H1 (cell line): ENCODE measurements at regions not wholly inside any gene's neighbourhood (a gene's known extent, or its start where the extent isn't known, plus 50 kb on each side); places are given as distances from the start of the nearest gene placed in this dataset.

Source experiments
- CTCF ChIA-PET: fragments of 300-600 bp; sonication (Branson Sonifier 250); formaldehyde crosslinking; loops from one replicate; lab custom pipeline; 2021; ENCODE audit not compliant: partially characterized antibody; lab: Charles Lee
- POLR2A ChIA-PET: fragments of 300-600 bp; sonication (Branson Sonifier 250); formaldehyde crosslinking; loops from one replicate; lab custom pipeline; 2021; ENCODE audit warnings: inconsistent platforms; ENCODE audit not compliant: partially characterized antibody; lab: Charles Lee
- DNase-seq, 2 experiments: peaks; one replicate each; pipeline versions ENCODE4 v3.0.0 to v3.0.0-alpha.2; 2010 to 2022; ENCODE audit warnings: low spot score in 2 of 2, low read depth in 1 of 2, mixed read lengths in 1 of 2
- FAIRE-seq: peaks from 2 replicates; lab custom pipeline; 2011; peaks lifted over from hg19 to GRCh38; lab: Jason Lieb, UNC
- H2AFZ ChIP-seq: 2 replicates; pipeline ENCODE4 v1.8.1; 2012; ENCODE audit warnings: low read length, inconsistent platforms
- H2AK5ac ChIP-seq: 2 replicates; pipeline ENCODE4 v1.6.1; 2013; ENCODE audit warnings: low read depth, low read length
- H2BK120ac ChIP-seq: replicated peaks from 2 replicates; pipeline ENCODE3; 2013; ENCODE audit warnings: low read depth, low read length, inconsistent platforms
- H2BK12ac ChIP-seq: 2 replicates; pipeline ENCODE4 v1.6.1; 2013; ENCODE audit warnings: low read depth, low read length
- H2BK15ac ChIP-seq: 2 replicates; pipeline ENCODE4 v1.6.1; 2013; ENCODE audit warnings: low read length
- H2BK20ac ChIP-seq: 2 replicates; pipeline ENCODE4 v1.6.1; 2013; ENCODE audit warnings: low read length
- H2BK5ac ChIP-seq: 2 replicates; pipeline ENCODE4 v1.6.1; 2013; ENCODE audit warnings: low read depth, low read length
- H3K14ac ChIP-seq: 2 replicates; pipeline ENCODE4 v1.6.1; 2013; ENCODE audit warnings: inconsistent platforms; ENCODE audit not compliant: insufficient read length
- H3K18ac ChIP-seq: 2 replicates; pipeline ENCODE4 v1.6.1; 2013; ENCODE audit warnings: low read length; ENCODE audit errors: extremely low read depth
- H3K23ac ChIP-seq: 2 replicates; pipeline ENCODE4 v1.6.1; 2013; ENCODE audit warnings: inconsistent platforms; ENCODE audit not compliant: insufficient read length
- H3K23me2 ChIP-seq: 2 replicates; pipeline ENCODE4 v1.6.1; 2013; ENCODE audit warnings: low read depth, low read length
- H3K27ac ChIP-seq: 2 replicates; pipeline ENCODE4 v1.6.1; 2011; ENCODE audit warnings: low read depth, low read length, inconsistent platforms
- H3K27me3 ChIP-seq, 4 experiments: replicated peaks in 1 of 4; 1 replicate in 1 of 4; 2 replicates in 3 of 4; pipeline versions ENCODE4 v1.6.1 to v1.8.1; 2011 to 2013; ENCODE audit warnings: low read length in 3 of 4, mild to moderate bottlenecking in 3 of 4, inconsistent platforms in 2 of 4, mixed read lengths in 2 of 4, moderate library complexity in 1 of 4; ENCODE audit not compliant: control insufficient read depth in 3 of 4, insufficient read depth in 3 of 4; ENCODE audit errors: extremely low read depth in 1 of 4
- H3K36me3 ChIP-seq, 4 experiments: 2 replicates each; pipeline versions ENCODE4 v1.6.1 to v1.8.1; 2011 to 2013; ENCODE audit warnings: mild to moderate bottlenecking in 4 of 4, low read length in 3 of 4, moderate library complexity in 2 of 4, control low read depth in 1 of 4, inconsistent platforms in 1 of 4; ENCODE audit not compliant: insufficient read depth in 4 of 4, control insufficient read depth in 2 of 4
- H3K4ac ChIP-seq: replicated peaks from 2 replicates; pipeline ENCODE3; 2013; ENCODE audit warnings: low read length, low read depth, mixed read lengths, inconsistent platforms; ENCODE audit not compliant: insufficient read length
- H3K4me1 ChIP-seq, 4 experiments: replicated peaks in 1 of 4; 1 replicate in 1 of 4; 2 replicates in 3 of 4; pipeline versions ENCODE4 v1.6.1 to v1.8.1; 2011 to 2013; ENCODE audit warnings: low read length in 3 of 4, inconsistent platforms in 2 of 4, mixed read lengths in 1 of 4; ENCODE audit not compliant: insufficient read depth in 4 of 4, control insufficient read depth in 3 of 4
- H3K4me2 ChIP-seq, 2 experiments: 2 replicates each; pipeline versions ENCODE4 v1.6.1 to v1.8.1; 2011 to 2013; ENCODE audit warnings: low read depth in 2 of 2, low read length in 2 of 2, control low read depth in 1 of 2, inconsistent platforms in 1 of 2, mild to moderate bottlenecking in 1 of 2; ENCODE audit not compliant: insufficient read depth in 1 of 2
- H3K4me3 ChIP-seq, 4 experiments: fragments of 200-600, 300-600 bp in 1 of 4; sonication (generic), shearing (Covaris generic), sonication (Bioruptor Twin) in 1 of 4; 2 replicates each; pipeline versions ENCODE4 v1.5.1 to v1.8.1; 2011 to 2016; ENCODE audit warnings: low read length in 4 of 4, low read depth in 3 of 4, control low read depth in 2 of 4, inconsistent platforms in 2 of 4, mild to moderate bottlenecking in 2 of 4, mixed read lengths in 1 of 4, moderate library complexity in 1 of 4; ENCODE audit not compliant: insufficient read depth in 2 of 4; ENCODE audit errors: extremely low read depth in 1 of 4
- H3K56ac ChIP-seq: replicated peaks from 2 replicates; pipeline ENCODE3; 2013; ENCODE audit warnings: low read depth, mild to moderate bottlenecking, mixed read lengths, low read length, inconsistent platforms; ENCODE audit not compliant: insufficient read length
- H3K79me1 ChIP-seq: 2 replicates; pipeline ENCODE4 v1.6.1; 2013; ENCODE audit warnings: low read depth, low read length, control low read depth
- H3K79me2 ChIP-seq, 2 experiments: 2 replicates each; pipeline versions ENCODE4 v1.6.1 to v1.8.1; 2012 to 2013; ENCODE audit warnings: low read length in 2 of 2, mild to moderate bottlenecking in 2 of 2, inconsistent platforms in 1 of 2; ENCODE audit not compliant: insufficient read depth in 2 of 2, control insufficient read depth in 1 of 2
- H3K9ac ChIP-seq, 4 experiments: replicated peaks in 1 of 4; 1 replicate in 1 of 4; 2 replicates in 3 of 4; pipeline versions ENCODE4 v1.6.1 to v1.8.1; 2011 to 2013; ENCODE audit warnings: low read depth in 3 of 4, low read length in 3 of 4, control low read depth in 2 of 4, mild to moderate bottlenecking in 2 of 4, moderate library complexity in 2 of 4, inconsistent platforms in 1 of 4; ENCODE audit errors: extremely low read depth in 1 of 4
- H3K9me3 ChIP-seq, 2 experiments: 2 replicates each; pipeline versions ENCODE4 v1.6.1 to v1.8.1; 2012 to 2013; ENCODE audit warnings: mild to moderate bottlenecking in 2 of 2, moderate library complexity in 2 of 2, control low read depth in 1 of 2, inconsistent platforms in 1 of 2, low read depth in 1 of 2, low read length in 1 of 2, mixed read lengths in 1 of 2; ENCODE audit not compliant: insufficient read depth in 2 of 2
- H4K20me1 ChIP-seq, 2 experiments: replicated peaks in 1 of 2; 2 replicates each; pipeline versions ENCODE3 to v1.8.1; 2011 to 2013; ENCODE audit warnings: inconsistent platforms in 2 of 2, low read length in 2 of 2, mild to moderate bottlenecking in 1 of 2; ENCODE audit not compliant: insufficient read depth in 2 of 2, control insufficient read depth in 1 of 2
- H4K5ac ChIP-seq: 2 replicates; pipeline ENCODE4 v1.6.1; 2013; ENCODE audit warnings: low read length, low read depth, mixed read lengths, inconsistent platforms; ENCODE audit not compliant: insufficient read length
- H4K8ac ChIP-seq: 2 replicates; pipeline ENCODE4 v1.8.0; 2013; ENCODE audit warnings: mild to moderate bottlenecking, moderate library complexity, low read length, inconsistent platforms; ENCODE audit not compliant: insufficient read depth; ENCODE audit errors: extremely low read depth
- H4K91ac ChIP-seq: replicated peaks from 2 replicates; pipeline ENCODE3; 2013; ENCODE audit warnings: low read length, mixed read lengths, inconsistent platforms; ENCODE audit not compliant: insufficient read length
- CHD1 ChIP-seq: IDR thresholded peaks from 2 replicates; pipeline ENCODE4 v1.6.1; 2012; ENCODE audit warnings: low read depth, low read length, improper control_type of control experiment
- CHD2 ChIP-seq: IDR thresholded peaks from 2 replicates; pipeline ENCODE4 v1.6.1; 2012; ENCODE audit warnings: low read length, improper control_type of control experiment
- CREB1 ChIP-seq: IDR thresholded peaks from 2 replicates; pipeline ENCODE4 v1.6.1; 2012; ENCODE audit warnings: inconsistent platforms
- CTCF ChIP-seq, 3 experiments: IDR thresholded peaks; 1 replicate in 2 of 3; 2 replicates in 1 of 3; pipeline versions ENCODE4 v1.5.1 to v1.6.1; 2011; ENCODE audit warnings: low read length in 3 of 3, mild to moderate bottlenecking in 3 of 3, inconsistent platforms in 2 of 3, low read depth in 1 of 3, moderate library complexity in 1 of 3; ENCODE audit not compliant: insufficient read depth in 1 of 3; ENCODE audit errors: control extremely low read depth in 1 of 3
- EP300 ChIP-seq, 2 experiments: IDR thresholded peaks; 1 replicate in 1 of 2; 2 replicates in 1 of 2; pipeline ENCODE4 v1.6.1; 2011 to 2012; ENCODE audit warnings: low read depth in 2 of 2, low read length in 2 of 2, mild to moderate bottlenecking in 2 of 2, borderline replicate concordance in 1 of 2, inconsistent platforms in 1 of 2, moderate library complexity in 1 of 2
- NRF1 ChIP-seq: IDR thresholded peaks from 2 replicates; pipeline ENCODE4 v1.6.1; 2011; ENCODE audit warnings: mild to moderate bottlenecking, low read depth, low read length, improper control_type of control experiment
- RAD21 ChIP-seq, 2 experiments: IDR thresholded peaks in 1 of 2; conservative IDR thresholded peaks in 1 of 2; 2 replicates each; pipeline ENCODE4 v1.6.1; 2011; ENCODE audit warnings: low read depth in 2 of 2, low read length in 2 of 2, improper control_type of control experiment in 1 of 2, inconsistent platforms in 1 of 2, mild to moderate bottlenecking in 1 of 2, moderate library complexity in 1 of 2
- RBBP5 ChIP-seq: IDR thresholded peaks from 2 replicates; pipeline ENCODE4 v1.7.1; 2012; ENCODE audit warnings: low read depth, mild to moderate bottlenecking, inconsistent platforms, low read length, moderate library complexity, borderline replicate concordance
- SIX5 ChIP-seq: IDR thresholded peaks from 2 replicates; pipeline ENCODE4 v1.6.1; 2011; ENCODE audit warnings: mild to moderate bottlenecking, low read depth, low read length
- TCF12 ChIP-seq: IDR thresholded peaks from 2 replicates; pipeline ENCODE4 v1.6.1; 2011; ENCODE audit warnings: low read depth, mild to moderate bottlenecking, low read length
- WGBS, 2 experiments: shearing (Covaris generic) in 1 of 2; methylation state at CpG; one replicate each; pipeline versions ENCODE4 v1.1.6 to v1.1.7; 2013 to 2015; ENCODE audit warnings: low lambda C conversion rate in 2 of 2, mixed read lengths in 2 of 2, inconsistent platforms in 1 of 2, low coverage in 1 of 2, missing lambda C conversion rate in 1 of 2; ENCODE audit not compliant: insufficient replicate concordance in 2 of 2, insufficient coverage in 1 of 2, insufficient read length in 1 of 2; ENCODE audit errors: extremely low coverage in 1 of 2, missing lambda C conversion rate in 1 of 2; 5-methylcytosine and 5-hydroxymethylcytosine counted together
- TF ChIP-seq, protein P1 (sequence below): IDR thresholded peaks from 2 replicates; pipeline ENCODE4 v1.6.1; 2012; ENCODE audit warnings: inconsistent platforms

DNA sequence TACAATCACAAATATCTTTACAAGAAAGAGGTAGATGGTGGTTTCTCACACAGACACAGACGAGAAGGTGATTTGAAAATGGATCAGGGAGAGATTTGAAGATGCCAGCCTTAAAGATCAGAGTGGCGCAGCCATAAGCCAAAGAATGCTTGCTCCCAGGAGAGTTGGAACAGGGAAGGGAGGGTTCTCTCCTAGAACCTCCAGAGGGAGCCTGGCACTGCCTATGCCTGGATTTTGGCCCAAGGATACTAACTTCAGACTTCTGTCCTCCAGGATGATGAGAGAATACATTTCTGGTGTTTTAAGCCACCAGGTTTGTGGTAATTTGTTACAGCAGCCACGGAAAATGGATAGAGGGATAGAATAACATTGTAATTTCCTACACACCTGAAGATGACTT lies 279.1 kb downstream of the FAM43A start:
- Histone ChIP-seq H4K20me1 (no peaks in the 10 kb centered on the region), H3K18ac (no peak overlapping the region), H2BK12ac (no peak overlapping the region), H4K8ac (no peak overlapping the region), H2BK15ac (no peak overlapping the region), H2BK20ac (no peak overlapping the region), H3K4me1 (no peaks in the 10 kb centered on the region), H3K56ac (no peak overlapping the region), H3K27me3 (no peaks in the 10 kb centered on the region), H3K79me2 (no peaks in the 10 kb centered on the region), H2BK120ac (no peak overlapping the region), H2BK5ac (no peak overlapping the region), H4K91ac (no peak overlapping the region), H2AK5ac (no peak overlapping the region), H3K4me3 (no peak overlapping the region), H3K23me2 (no peaks in the 10 kb centered on the region), H3K14ac (no peak overlapping the region), H3K9me3 (no peaks in the 10 kb centered on the region), H3K79me1 (no peaks in the 10 kb centered on the region), H3K9ac (no peak overlapping the region), H3K23ac (no peak overlapping the region), H2AFZ (no peak overlapping the region), H3K36me3 (no peaks in the 10 kb centered on the region), H4K5ac (no peak overlapping the region), H3K4ac (no peak overlapping the region), H3K4me2 (no peak overlapping the region), H3K27ac (no peak overlapping the region)
- CTCF ChIA-PET, result no interaction called here
- TF ChIP-seq SIX5, result no peak
- no peak for TF ChIP-seq CREB1
- TF ChIP-seq NRF1, result no peak
- TF ChIP-seq TCF12, result no peak
- no peak for TF ChIP-seq RBBP5
- TF ChIP-seq CHD1, result no peak
- TF ChIP-seq CHD2, result no peak
- TF ChIP-seq, protein P1, sequence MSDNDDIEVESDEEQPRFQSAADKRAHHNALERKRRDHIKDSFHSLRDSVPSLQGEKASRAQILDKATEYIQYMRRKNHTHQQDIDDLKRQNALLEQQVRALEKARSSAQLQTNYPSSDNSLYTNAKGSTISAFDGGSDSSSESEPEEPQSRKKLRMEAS, result no peak
- TF ChIP-seq EP300 (IDR thresholded peaks at IDR 0.05; ENCODE audit: borderline replicate concordance in 1 of 2, low read depth in 2 of 2, low read length in 2 of 2), result no peak
- TF ChIP-seq RAD21 (IDR thresholded peaks at IDR 0.05 in 1 of 2, conservative IDR thresholded peaks at IDR 0.05 in 1 of 2; ENCODE audit: low read depth in 2 of 2, low read length in 2 of 2), result peak; percentile 27 to 50; a peak in 3 of 4 replicates
- TF ChIP-seq CTCF (IDR thresholded peaks at IDR 0.05; ENCODE audit: control extremely low read depth in 1 of 3, insufficient read depth in 1 of 3, low read depth in 1 of 3, low read length in 3 of 3), result peak in 1 of 3 experiments; percentile 16; a peak in 1 of 4 replicates
- POLR2A ChIA-PET, result no interaction called here
- no peak for DNase-seq
- 89% methylated on average over 3 of the region's 3 CpGs; no CpG with 5 or more reads in 1 of the 2 experiments for WGBS, 2 experiments
- no peak for FAIRE-seq
